Retina (tissue), 1 donor: ENCODE measurements at regions not wholly inside any gene's neighbourhood (a gene's known extent, or its start where the extent isn't known, plus 50 kb on each side); places are given as distances from the start of the nearest gene placed in this dataset.

Experiments used
- DNase-seq: peaks from one replicate; pipeline ENCODE4 v3.0.0-alpha.2; 2016

GRCh38 chr2:5991305-5991968 lies 299.3 kb downstream of the SOX11 start:
- no peak for DNase-seq

GRCh38 chr2:5995832-5996231 lies 303.6 kb downstream of the SOX11 start:
- DNase-seq = no peak

- no peak for DNase-seq
Measured at GRCh38 chr2:6008186-6008585, 316.0 kb downstream of the SOX11 start.

GRCh38 chr2:6008726-6009125 lies 316.5 kb downstream of the SOX11 start:
- no peak for DNase-seq

- DNase-seq = no peak
Measured at GRCh38 chr2:6010163-6010562, 318.0 kb downstream of the SOX11 start.

- peak; percentile 63 for DNase-seq
Measured at GRCh38 chr2:6011921-6012320, 319.7 kb downstream of the SOX11 start.

GRCh38 chr2:6017736-6018286 lies 325.6 kb downstream of the SOX11 start:
- DNase-seq = no peak

- no peak for DNase-seq
Measured at GRCh38 chr2:6024229-6024628, 332.0 kb downstream of the SOX11 start.

- DNase-seq = no peak
Measured at GRCh38 chr2:6024784-6025183, 332.6 kb downstream of the SOX11 start.

- DNase-seq = no peak
Measured at GRCh38 chr2:6025391-6025790, 333.2 kb downstream of the SOX11 start.

- DNase-seq = no peak
Measured at GRCh38 chr2:6027066-6027465, 334.9 kb downstream of the SOX11 start.

GRCh38 chr2:6031200-6031867 lies 339.1 kb downstream of the SOX11 start:
- no peak for DNase-seq

- no peak for DNase-seq
Measured at GRCh38 chr2:6036211-6036610, 344.0 kb downstream of the SOX11 start.

- DNase-seq = no peak
Measured at GRCh38 chr2:6043238-6043637, 351.1 kb downstream of the SOX11 start.

GRCh38 chr2:6052649-6053048 lies 360.5 kb downstream of the SOX11 start:
- no peak for DNase-seq

- peak; percentile 55 for DNase-seq
Measured at GRCh38 chr2:6053743-6054142, 361.6 kb downstream of the SOX11 start.

GRCh38 chr2:6054161-6054671 lies 362.0 kb downstream of the SOX11 start:
- DNase-seq = peak; percentile 64

GRCh38 chr2:6060992-6061663 lies 368.9 kb downstream of the SOX11 start:
- DNase-seq = peak; percentile 62

- DNase-seq = no peak
Measured at GRCh38 chr2:6064757-6065156, 372.6 kb downstream of the SOX11 start.

GRCh38 chr2:6065703-6066102 lies 373.5 kb downstream of the SOX11 start:
- no peak for DNase-seq

GRCh38 chr2:6067089-6067488 lies 374.9 kb downstream of the SOX11 start:
- no peak for DNase-seq

- no peak for DNase-seq
Measured at GRCh38 chr2:6067806-6068205, 375.6 kb downstream of the SOX11 start.

GRCh38 chr2:6068429-6068828 lies 376.2 kb downstream of the SOX11 start:
- DNase-seq = no peak

GRCh38 chr2:6069381-6069780 lies 377.2 kb downstream of the SOX11 start:
- DNase-seq = peak; percentile 65
